WTC11 (cell line): ENCODE measurements at regions not wholly inside any gene's neighbourhood (a gene's known extent, or its start where the extent isn't known, plus 50 kb on each side); places are given as distances from the start of the nearest gene placed in this dataset.

Experiments
- ATF3 ChIP-seq: sonication (generic); formaldehyde crosslinking; conservative IDR thresholded peaks from 2 replicates; pipeline ENCODE4 v1.8.1; 2022; ENCODE audit warnings: mild to moderate bottlenecking, missing genetic modification reagents
- ESRRA ChIP-seq: sonication (generic); formaldehyde crosslinking; IDR thresholded peaks from 2 replicates; pipeline ENCODE4 v1.8.1; 2022; ENCODE audit warnings: mild to moderate bottlenecking, missing genetic modification reagents, borderline replicate concordance
- MAX ChIP-seq: sonication (generic); formaldehyde crosslinking; IDR thresholded peaks from 2 replicates; pipeline ENCODE4 v1.8.0; 2022; ENCODE audit warnings: mild to moderate bottlenecking, missing genetic modification reagents
- NR2C2 ChIP-seq: sonication (generic); formaldehyde crosslinking; IDR thresholded peaks from 2 replicates; pipeline ENCODE4 v1.8.0; 2022; ENCODE audit warnings: mild to moderate bottlenecking, missing genetic modification reagents
- SP1 ChIP-seq: sonication (generic); formaldehyde crosslinking; conservative IDR thresholded peaks from 2 replicates; pipeline ENCODE4 v1.8.1; 2022; ENCODE audit warnings: missing genetic modification reagents
- STAT6 ChIP-seq: sonication (generic); formaldehyde crosslinking; conservative IDR thresholded peaks from 2 replicates; pipeline ENCODE4 v1.8.1; 2023; ENCODE audit warnings: mild to moderate bottlenecking, low read depth, missing genetic modification reagents, moderate library complexity
- TEAD4 ChIP-seq: sonication (generic); formaldehyde crosslinking; IDR thresholded peaks from 2 replicates; pipeline ENCODE4 v1.8.0; 2022; ENCODE audit warnings: mild to moderate bottlenecking, missing genetic modification reagents
- ZNF138 ChIP-seq: sonication (generic); formaldehyde crosslinking; conservative IDR thresholded peaks from 2 replicates; pipeline ENCODE4 v1.8.1; 2022; ENCODE audit warnings: mild to moderate bottlenecking, moderate library complexity, missing genetic modification reagents
- ZNF263 ChIP-seq: sonication (generic); formaldehyde crosslinking; IDR thresholded peaks from 2 replicates; pipeline ENCODE4 v1.8.1; 2022; ENCODE audit warnings: low read depth, mild to moderate bottlenecking, moderate library complexity, missing genetic modification reagents
- TF ChIP-seq, protein P1 (sequence below): fragments of 200-600 bp; IDR thresholded peaks from 2 replicates; pipeline ENCODE4 v1.8.0; 2022; ENCODE audit warnings: antibody characterized with exemption
- TF ChIP-seq, protein P2 (sequence below): fragments of 250-450 bp; sonication (Bioruptor Pico); conservative IDR thresholded peaks from 2 replicates; pipeline ENCODE4 v1.9.0; 2021; ENCODE audit warnings: mild to moderate bottlenecking

GRCh38 chr10:31721096-31721495 is 207.5 kb downstream of the ARHGAP12 start:
- TF ChIP-seq, protein P1, sequence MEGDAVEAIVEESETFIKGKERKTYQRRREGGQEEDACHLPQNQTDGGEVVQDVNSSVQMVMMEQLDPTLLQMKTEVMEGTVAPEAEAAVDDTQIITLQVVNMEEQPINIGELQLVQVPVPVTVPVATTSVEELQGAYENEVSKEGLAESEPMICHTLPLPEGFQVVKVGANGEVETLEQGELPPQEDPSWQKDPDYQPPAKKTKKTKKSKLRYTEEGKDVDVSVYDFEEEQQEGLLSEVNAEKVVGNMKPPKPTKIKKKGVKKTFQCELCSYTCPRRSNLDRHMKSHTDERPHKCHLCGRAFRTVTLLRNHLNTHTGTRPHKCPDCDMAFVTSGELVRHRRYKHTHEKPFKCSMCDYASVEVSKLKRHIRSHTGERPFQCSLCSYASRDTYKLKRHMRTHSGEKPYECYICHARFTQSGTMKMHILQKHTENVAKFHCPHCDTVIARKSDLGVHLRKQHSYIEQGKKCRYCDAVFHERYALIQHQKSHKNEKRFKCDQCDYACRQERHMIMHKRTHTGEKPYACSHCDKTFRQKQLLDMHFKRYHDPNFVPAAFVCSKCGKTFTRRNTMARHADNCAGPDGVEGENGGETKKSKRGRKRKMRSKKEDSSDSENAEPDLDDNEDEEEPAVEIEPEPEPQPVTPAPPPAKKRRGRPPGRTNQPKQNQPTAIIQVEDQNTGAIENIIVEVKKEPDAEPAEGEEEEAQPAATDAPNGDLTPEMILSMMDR, result no peak
- TF ChIP-seq NR2C2 (CRISPR knock-in tag), result no peak
- TF ChIP-seq, protein P2, sequence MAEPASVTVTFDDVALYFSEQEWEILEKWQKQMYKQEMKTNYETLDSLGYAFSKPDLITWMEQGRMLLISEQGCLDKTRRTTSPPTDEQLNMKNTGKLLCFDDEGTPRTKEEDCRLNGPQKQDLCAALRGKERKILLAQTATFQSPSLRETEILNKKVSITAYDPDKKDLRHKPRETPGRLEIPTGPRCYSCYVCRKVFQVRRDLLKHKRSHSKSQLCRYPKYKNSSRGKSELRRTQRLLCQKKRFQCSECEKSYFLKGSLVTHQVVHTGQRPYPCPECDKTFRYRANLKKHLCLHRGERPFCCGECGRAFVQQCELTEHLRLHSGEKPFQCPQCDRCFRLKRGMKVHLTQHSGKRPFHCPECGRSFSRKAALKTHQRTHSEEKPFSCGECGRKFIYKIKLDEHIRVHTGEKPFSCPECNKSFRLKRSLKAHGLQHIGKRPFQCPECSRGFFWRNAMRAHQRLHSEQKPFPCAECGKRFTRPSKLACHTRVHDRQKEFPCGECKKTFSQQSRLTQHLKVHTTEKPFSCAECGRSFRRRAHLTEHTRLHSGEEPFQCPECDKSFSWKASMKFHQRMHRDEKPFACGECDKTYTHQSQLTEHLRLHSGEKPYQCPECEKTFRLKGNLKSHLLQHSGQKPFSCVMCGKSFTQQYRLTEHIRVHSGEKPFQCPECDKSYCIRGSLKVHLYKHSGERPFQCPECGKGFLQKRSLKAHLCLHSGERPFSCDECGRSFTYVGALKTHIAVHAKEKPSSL (CRISPR knock-in tag), result no peak
- no peak for TF ChIP-seq STAT6 (CRISPR knock-in tag)
- no peak for TF ChIP-seq ESRRA (CRISPR knock-in tag)
- no peak for TF ChIP-seq ZNF138
- TF ChIP-seq MAX (CRISPR knock-in tag), result no peak
- no peak for TF ChIP-seq SP1 (CRISPR knock-in tag)
- TF ChIP-seq ZNF263 (CRISPR knock-in tag), result no peak
- no peak for TF ChIP-seq ATF3
- TF ChIP-seq TEAD4 (CRISPR knock-in tag), result no peak
